NCI-H146 treated with DMSO at 0.1 percent for 48 hours (cell line): ENCODE measurements at regions not wholly inside any gene's neighbourhood (a gene's known extent, or its start where the extent isn't known, plus 50 kb on each side); places are given as distances from the start of the nearest gene placed in this dataset.

Experiments
- DNase-seq: peaks from one replicate; lab custom pipeline; 2025; ENCODE audit not compliant: unreplicated experiment; lab: John Stamatoyannopoulos, UW

DNA sequence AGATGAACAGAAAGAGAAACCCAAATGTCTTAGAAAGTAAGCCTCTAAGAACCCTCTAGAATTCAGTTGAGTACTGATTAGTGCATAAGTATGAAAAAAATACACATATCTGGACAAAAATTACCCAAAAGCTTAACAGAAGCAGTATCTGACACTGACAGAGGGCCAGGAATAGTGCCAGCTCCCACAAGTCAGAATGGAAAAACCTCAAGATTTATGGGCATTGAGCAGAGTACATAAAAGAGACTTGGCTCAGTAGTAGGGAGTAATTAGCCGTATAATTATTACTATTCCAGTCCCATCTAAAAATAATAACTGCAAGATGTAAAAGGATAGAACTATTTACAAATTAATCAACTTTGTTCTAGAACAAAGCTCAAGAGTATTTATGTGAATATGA is 834.5 kb downstream of the FAM181B start:
- DNase-seq, result no peak

DNA sequence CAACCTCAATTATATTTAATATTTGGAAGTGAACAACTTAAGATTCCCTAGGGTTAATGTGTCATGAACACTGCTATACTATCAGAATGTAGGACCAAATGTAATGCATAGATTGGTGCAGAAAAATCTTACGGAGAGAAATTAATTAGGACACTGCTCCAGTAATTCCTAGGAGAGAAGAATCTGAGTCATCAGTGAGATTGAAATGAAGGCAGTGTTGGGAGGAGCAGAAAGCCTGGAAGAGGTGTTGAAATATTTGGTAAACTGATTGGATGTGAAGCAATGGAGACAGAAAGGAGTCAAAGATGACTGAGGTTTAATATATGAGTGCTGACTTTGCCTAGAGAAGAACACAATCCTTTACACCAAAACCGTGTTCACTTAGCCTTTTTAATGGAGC is 836.0 kb downstream of the FAM181B start:
- DNase-seq, result no peak

DNA sequence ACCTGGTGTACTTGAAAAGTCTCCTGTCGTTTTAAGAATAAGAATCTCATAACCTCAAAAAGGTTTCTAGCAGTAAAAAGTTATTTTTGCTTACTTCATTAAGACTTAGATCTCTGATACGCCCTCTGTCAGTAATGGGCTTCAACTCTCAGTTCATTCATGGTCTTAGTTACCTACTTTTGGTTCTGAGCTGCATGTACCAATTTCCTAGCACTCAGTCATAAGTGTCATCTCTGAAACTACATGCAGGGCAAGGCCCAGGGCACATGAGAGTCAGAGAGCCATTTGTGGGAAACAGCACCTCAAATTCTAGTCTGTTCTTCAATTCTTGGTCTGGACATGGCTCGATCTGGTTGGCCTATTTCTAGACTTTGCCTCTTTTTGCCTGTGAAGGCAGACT is 838.4 kb downstream of the FAM181B start:
- DNase-seq, result no peak

DNA sequence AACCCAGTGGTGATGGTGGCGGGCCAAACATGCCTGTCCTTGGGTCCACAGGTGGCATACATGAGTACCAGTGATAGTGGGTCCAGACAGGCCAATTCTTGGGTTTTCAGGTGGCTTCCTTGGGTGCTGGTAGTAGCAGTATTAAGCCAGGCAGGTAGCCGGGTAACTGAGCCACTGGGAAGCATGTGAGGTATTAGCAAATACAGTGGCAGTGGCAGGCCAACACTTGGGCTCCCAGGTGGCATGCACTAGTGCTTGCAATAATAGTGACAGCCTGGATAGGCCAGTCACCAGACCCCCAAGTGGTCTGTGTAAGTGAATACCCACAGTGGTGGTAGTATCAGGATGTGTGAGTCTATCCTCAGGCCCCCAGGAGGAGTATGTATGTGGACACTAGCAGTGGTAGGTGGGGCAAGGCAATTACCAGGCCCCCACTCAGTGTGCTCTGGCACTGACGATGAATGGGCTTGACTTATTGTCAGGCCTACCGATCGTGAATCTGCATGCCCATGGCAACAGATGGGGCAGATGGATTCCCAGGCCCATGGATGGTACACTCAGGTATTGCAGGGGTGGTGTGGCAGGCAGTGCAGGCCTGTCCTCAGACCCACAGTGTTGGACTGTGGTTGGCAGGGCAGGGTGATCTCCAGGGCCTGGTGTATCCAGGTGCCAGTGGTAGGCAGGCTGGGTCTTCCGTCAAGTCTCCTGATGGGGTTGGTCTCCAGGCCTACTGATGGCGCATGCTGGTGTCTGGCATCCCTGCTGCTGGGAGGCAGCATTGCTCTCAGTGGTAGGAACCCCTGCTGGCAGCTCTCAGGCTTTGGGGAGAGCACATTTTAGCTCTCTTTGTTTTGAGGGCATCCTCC is 840.7 kb downstream of the FAM181B start:
- no peak for DNase-seq

DNA sequence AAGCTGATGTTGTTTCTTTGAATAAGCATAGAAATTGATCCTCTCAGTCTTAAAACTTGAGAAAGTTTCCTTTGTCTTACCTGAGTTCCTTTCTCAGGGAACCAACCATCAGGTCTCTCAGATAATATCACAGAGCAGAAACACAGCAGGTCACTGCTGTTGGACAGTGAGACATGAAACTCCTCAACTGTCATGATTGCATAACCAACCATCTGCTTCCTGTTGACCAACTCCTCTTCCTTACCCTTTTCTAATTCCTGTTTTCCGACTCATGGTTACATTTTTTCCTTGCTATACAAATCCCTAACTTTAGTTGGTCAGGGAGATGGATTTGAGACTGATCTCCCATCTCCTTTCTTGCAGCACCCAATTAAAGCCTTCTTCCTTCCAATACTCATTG is 845.3 kb downstream of the FAM181B start:
- no peak for DNase-seq

DNA sequence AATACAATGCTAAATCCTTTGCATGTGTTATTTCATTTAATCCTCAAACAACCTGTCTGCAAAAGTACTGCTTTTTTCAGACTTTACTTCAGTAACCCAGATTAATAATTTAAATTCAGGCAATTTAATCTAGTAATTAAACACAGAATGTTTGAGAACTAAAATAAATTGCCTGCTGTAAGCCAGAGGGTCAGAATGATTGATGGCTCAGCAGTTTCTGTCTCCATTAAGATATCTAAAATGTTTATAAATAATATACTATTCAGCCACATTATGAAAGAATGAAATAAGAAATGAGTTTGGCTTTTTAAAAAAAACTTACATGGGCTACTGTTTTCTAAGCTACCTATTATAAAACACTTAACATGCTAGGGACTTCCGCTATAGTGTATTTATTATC is 846.0 kb downstream of the FAM181B start:
- DNase-seq, result no peak

DNA sequence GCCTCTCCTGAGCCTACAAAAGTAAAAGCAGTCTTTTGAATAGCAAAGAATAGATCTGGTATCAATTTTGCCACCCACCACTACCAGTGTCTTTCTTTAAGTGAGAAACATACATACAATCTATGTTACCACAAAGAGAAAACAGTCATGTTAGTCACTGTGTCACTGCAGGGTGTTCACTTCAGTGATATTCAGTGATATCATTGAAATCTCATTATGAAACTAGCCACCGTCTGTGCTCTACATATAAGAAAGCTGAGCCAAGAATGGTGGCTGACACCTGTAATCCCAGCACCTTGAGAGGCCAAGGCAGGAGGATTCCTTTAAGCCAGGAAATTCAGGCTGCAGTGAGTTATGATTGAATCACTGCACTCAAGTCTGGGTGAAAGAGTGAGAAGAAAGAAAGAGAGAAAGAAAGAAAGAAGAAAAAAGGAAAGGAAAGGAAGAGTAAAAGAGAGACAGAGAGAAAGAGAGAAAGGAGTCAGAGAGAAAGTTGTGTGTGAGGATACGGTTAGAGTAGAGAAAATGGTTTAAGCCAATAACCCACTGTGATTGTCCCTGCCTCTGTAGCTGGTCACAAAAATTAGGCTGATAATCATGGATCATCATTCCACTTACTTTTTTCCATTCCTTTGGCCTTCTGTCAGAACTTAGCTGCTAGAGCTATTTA is 847.1 kb downstream of the FAM181B start:
- DNase-seq, result no peak

DNA sequence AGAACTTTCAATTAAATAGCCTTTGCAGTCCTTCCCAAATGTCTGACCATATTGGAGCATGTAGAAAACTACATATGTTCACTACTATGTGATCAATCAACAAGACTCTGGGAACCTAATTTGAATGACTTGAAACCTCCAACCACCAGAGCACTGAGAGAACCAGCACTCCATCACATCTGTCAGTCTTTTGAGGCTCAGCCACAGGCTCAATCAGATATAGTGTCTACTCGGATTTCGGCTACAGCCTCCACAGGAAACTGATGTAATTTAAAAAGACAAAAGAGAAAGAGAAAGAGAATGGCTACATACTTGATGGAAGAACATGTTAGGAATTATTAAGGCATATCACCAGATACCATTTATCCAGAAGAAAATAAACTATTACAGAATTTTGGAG is 859.0 kb downstream of the FAM181B start:
- no peak for DNase-seq

DNA sequence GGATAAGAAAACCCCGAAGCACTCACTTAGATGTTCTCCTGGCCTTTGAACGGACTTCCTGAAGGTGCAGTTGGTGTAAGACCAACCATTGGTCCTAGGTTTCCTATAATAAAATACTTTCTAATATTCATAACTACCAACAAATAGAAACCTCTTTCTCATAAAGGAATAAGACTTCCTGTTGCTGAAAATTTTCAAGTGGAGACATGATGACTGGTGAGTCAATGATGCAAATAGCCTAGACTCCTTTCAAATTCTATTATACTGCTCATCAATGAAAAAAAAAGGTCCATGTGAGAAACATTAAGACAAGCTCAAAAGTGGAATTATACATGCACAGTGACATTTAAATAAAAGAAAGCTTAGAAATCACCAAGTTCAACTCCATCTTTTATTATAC is 862.8 kb downstream of the FAM181B start:
- DNase-seq, result no peak

DNA sequence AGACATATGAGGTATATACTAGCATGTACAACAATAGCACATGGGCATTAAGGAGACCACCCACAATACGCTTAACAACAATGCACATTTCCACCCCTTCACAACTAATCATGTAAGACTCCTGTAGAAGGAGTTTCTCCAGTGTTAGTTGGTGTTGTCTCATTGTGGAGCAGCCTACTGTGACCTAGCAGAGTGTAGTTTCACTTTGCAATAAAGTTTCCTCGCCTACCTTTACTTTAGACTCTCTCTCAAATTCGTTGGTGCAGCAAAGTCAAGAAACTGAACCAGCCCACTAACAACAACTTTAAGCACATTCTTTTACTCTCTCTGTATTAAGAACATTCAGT is 863.6 kb downstream of the FAM181B start:
- no peak for DNase-seq

DNA sequence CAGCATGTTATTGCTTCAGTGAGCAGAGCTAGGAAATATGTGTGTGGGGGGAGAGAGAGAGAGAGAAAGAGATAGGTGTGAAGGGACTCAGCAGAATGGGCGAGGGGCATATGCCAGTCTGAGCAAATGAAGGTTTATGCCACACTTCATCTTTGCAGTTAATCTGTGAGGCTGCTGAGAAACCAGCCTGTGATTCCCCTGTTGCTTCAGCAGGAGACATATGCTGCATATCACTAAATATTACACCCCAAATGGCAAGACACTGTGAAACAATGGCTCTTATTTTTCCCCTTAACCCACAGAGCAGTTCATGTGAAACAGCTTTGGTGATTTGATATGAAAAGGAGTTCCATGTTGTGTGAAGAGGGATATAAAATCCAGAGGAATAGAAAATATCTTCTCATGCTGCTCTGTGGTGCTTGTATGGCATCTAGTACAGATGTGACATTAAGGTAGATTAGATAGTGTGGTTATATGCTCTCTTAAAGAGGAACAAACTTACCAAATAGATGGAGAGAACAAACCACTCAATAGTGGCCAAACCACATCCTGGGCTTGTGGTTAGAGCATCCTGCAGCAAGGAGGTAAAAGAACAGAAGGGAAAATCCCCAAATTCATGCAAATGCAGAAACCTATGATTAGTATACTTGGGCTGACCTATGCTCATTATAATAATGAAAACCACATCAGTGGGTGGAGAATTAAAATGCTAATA is 864.2 kb downstream of the FAM181B start:
- DNase-seq, result no peak

DNA sequence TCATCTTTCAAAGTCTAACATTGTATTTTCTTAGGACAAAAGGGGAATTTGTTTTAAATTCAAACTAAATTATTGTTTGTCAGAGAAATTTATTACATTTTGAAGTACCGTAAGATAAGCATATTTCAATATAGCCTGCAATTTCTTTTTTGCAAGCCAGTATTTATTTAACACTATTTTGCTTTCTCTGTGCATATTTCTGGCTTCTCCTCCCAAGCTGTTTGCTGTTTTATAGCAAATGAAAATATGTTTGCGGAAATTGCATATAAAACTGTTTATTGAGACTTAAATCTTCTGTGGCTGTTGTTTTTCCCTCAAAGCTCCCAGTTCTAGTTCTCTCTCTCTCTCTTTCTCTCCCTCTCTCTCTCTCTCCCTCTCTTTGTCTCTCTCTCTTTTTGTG is 866.8 kb downstream of the FAM181B start:
- DNase-seq, result no peak

DNA sequence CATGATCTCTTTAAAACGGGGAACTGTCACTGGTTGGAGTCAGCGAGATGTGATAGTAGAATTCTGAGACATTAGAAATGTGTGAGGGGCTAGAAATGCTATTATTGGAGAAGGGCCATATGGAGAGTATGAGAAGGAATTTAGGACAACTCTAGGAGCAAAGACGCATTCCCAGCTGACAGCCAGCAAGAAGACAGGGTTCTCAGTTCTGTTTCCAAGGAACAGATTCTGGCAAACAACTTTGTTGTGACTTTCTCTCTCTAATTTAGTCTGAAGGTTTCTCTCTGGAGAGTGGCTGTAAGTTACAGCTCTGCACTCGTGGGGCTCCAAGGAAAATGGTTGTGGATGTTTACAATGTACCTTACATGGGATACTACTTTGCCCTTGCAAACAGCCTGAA is 876.3 kb downstream of the FAM181B start:
- no peak for DNase-seq

DNA sequence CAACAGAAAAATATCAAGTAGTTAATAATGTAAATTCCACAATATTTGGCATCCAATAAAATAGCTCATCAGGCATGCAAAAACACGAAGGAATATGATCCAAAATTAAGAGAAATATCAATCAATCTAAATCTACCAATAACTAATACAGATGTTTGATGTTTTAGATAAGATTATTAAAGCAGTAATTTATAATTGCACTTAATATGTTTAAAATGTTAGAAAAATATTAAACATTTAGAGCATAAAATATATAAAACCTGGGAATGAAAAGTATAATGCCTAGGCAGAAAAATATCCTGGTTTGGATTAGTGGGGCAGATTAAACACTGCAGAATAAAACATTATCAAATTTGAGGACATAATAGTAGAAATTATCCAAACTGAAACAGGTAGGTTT is 879.9 kb downstream of the FAM181B start:
- DNase-seq, result no peak

DNA sequence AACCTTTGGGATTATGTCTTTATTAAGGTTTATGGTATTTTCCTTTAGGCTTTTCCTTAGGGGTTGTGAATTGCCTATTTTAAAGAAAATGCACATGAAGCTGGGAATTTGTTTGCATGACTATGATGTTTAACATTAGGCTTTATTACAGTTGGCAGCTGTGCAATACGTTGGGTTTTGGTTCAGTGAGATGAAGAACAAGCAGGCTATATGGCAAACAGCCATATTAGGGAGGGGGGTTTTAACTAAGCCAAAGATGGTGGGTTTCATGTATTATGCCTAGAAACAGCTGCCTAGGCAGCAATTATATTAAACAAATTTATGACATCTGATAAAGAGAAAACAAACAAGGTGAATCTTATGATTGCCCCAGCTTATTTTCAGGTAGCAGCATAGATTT is 880.8 kb downstream of the FAM181B start:
- DNase-seq, result no peak

DNA sequence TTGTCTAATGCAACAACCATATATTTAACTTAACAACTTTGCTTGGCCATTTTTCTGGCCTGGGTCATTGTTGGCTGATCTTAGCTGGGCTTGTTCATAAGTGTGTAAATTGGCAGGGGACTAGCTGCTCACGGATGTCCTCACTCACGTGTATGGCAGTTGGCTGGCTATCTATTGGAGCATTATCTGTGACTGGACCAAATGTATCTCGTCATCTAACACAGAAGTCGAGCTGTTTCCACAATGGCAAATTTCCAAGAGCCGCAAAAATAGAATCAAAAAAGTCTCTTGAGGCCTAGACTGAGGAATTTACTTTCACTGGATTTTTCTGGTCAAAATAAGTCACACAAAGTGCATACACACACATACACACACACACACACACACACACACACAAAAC is 893.3 kb downstream of the FAM181B start:
- no peak for DNase-seq

DNA sequence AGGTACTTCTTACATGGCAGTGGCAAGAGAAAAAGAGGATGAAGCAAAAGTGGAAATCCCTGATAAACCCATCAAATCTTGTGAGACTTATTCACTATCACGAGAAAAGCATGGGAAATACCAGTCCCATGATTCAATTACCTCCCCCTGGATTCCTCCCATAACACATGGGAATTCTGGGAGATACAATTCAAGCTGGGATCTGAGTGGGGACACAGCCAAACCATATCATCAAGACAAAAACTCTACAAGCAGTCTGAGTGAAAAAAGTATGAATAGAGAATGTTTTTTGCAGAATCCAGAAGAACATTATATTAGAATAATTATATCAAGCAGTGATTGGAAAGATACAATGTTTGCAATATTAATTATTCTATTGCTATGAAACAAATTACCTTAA is 893.7 kb downstream of the FAM181B start:
- DNase-seq, result no peak

DNA sequence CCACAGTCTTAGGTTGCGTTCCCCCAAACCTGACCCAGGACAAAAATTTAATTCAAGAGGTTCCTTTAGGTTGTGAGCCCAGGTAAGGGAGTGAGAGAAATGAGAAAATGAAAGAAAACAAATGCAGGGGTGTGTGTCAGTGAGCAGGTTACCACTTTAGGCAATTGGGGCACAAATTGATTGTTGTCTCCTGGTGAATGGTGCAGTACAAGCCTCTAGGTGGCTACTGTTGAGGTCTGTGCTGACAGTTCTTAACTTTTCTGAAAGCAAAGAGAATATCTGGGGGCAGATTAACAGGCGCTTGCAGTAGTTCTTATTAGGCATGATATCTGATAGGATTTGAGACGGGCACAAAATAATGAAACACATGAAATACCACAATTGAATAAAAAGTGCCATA is 894.6 kb downstream of the FAM181B start:
- DNase-seq, result no peak

DNA sequence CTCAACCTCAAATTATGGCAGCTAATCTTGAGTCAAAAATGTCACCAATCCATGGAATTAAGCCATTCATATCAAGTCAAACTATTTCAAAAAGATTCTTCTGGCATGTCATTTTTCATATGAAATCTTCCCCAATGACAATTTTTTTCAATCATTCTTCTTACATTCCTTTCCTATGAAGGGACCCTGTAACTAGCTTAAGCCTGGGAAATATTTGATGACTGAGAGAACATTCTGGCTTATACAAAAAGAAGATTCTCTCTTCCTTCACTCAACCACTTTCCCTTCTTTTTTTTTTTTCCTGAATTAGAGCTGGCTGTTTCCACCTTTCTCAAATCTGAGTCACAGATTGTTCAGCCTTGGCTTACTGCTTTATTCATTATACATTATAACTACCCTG is 903.7 kb downstream of the FAM181B start:
- DNase-seq, result no peak

DNA sequence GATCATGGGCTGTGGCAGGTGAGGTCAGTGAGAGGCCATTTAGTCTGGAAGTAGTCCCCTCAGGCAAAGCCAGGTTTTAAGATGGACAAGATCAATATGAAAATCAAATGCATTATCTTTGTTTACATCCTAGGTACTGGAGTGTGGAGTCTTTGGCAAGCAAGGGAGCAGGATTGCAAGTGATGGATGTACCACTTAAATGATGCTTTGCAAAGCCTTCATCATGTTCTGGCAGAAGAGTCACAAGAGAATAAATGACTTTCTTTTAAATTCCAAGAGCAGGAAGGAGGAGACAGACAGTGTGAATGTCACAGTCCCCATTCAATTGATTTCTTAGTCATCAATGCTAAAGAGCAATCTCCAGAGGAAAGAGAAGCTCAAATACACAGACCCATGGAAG is 908.3 kb downstream of the FAM181B start:
- DNase-seq, result no peak

DNA sequence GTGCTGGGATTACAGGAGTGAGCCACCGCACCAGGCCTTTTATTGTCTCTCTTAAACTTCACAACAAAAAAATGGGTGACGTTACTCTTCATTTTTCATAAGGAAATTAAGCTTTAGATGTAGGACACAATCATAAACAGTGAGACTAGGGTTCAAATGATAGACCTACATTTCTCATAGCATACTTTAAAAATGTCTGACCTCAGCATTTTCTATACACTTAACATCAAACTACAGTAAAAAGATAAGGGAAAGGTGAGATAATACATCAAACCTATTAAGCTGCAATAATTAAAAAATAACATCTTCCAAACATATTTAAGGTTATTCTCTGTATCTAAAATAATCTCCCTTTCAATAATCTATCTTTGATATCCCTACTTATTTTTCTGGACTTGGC is 914.2 kb downstream of the FAM181B start:
- DNase-seq, result no peak

DNA sequence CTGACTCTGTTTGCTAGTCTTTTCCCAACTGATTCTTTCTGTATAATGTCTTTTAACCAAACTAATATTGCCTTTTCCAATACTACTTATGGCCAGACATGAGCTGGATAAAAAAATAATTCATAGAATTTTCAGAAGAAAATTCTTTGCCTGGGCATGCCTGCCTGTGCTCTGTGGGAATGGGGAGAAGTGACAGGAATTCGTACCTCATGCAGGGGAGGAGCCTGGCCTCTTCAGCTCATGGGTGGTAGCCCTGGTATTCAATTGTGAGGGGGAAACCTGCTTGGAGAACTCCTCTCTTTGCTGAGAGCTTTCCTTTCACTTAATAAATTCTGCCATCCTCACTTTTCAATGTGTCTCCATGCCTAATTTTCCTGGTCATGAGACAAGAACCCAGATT is 928.8 kb downstream of the FAM181B start:
- no peak for DNase-seq
